ENCODE measurements at regions not wholly inside any gene's neighbourhood (a gene's known extent, or its start where the extent isn't known, plus 50 kb on each side); places are given as distances from the start of the nearest gene placed in this dataset.

GRCh38 chr1:30382496-30382895, 340.9 kb downstream of the MATN1 start:
- TF ChIP-seq GATA2 (IDR thresholded peaks at IDR 0.05; ENCODE audit: low read depth, low read length) (no peak), GATA3 (IDR thresholded peaks at IDR 0.05; ENCODE audit: low read depth, low read length) (no peak)

GRCh38 chr1:30381671-30382365, 341.6 kb downstream of the MATN1 start:
- TF ChIP-seq GATA2 (IDR thresholded peaks at IDR 0.05; ENCODE audit: low read depth, low read length) (no peak), GATA3 (IDR thresholded peaks at IDR 0.05; ENCODE audit: low read depth, low read length) (no peak)

- TF ChIP-seq GATA3 (IDR thresholded peaks at IDR 0.05; ENCODE audit: low read depth, low read length) (no peak), GATA2 (IDR thresholded peaks at IDR 0.05; ENCODE audit: low read depth, low read length) (no peak)
Measured at GRCh38 chr1:30381266-30381665, 342.1 kb downstream of the MATN1 start.

- TF ChIP-seq GATA2 (IDR thresholded peaks at IDR 0.05; ENCODE audit: low read depth, low read length) (no peak), GATA3 (IDR thresholded peaks at IDR 0.05; ENCODE audit: low read depth, low read length) (no peak)
Measured at GRCh38 chr1:30380625-30380984, 342.8 kb downstream of the MATN1 start.

GRCh38 chr1:30379684-30380624, 343.4 kb downstream of the MATN1 start:
- TF ChIP-seq GATA3 (IDR thresholded peaks at IDR 0.05; ENCODE audit: low read depth, low read length): no peak
- TF ChIP-seq GATA2 (IDR thresholded peaks at IDR 0.05; ENCODE audit: low read depth, low read length): no peak

GRCh38 chr1:30378991-30379581, 344.3 kb downstream of the MATN1 start:
- no peak for TF ChIP-seq GATA2 (IDR thresholded peaks at IDR 0.05; ENCODE audit: low read depth, low read length)
- TF ChIP-seq GATA3 (IDR thresholded peaks at IDR 0.05; ENCODE audit: low read depth, low read length): no peak

GRCh38 chr1:30378003-30378596, 345.3 kb downstream of the MATN1 start:
- TF ChIP-seq GATA2 (IDR thresholded peaks at IDR 0.05; ENCODE audit: low read depth, low read length) (no peak), GATA3 (IDR thresholded peaks at IDR 0.05; ENCODE audit: low read depth, low read length) (no peak)

GRCh38 chr1:30377230-30378002, 346.0 kb downstream of the MATN1 start:
- TF ChIP-seq GATA3 (IDR thresholded peaks at IDR 0.05; ENCODE audit: low read depth, low read length): no peak
- no peak for TF ChIP-seq GATA2 (IDR thresholded peaks at IDR 0.05; ENCODE audit: low read depth, low read length)

- TF ChIP-seq GATA2 (IDR thresholded peaks at IDR 0.05; ENCODE audit: low read depth, low read length) (no peak), GATA3 (IDR thresholded peaks at IDR 0.05; ENCODE audit: low read depth, low read length) (no peak)
Measured at GRCh38 chr1:30376054-30376697, 347.2 kb downstream of the MATN1 start.

- TF ChIP-seq GATA2 (IDR thresholded peaks at IDR 0.05; ENCODE audit: low read depth, low read length): no peak
- no peak for TF ChIP-seq GATA3 (IDR thresholded peaks at IDR 0.05; ENCODE audit: low read depth, low read length)
Measured at GRCh38 chr1:30375156-30375555, 348.2 kb downstream of the MATN1 start.

GRCh38 chr1:30374400-30375070, 348.9 kb downstream of the MATN1 start:
- TF ChIP-seq GATA2 (IDR thresholded peaks at IDR 0.05; ENCODE audit: low read depth, low read length) (no peak), GATA3 (IDR thresholded peaks at IDR 0.05; ENCODE audit: low read depth, low read length) (no peak)

Data from SH-SY5Y (cell line).